GM18858 (cell line): ENCODE measurements at regions not wholly inside any gene's neighbourhood (a gene's known extent, or its start where the extent isn't known, plus 50 kb on each side); places are given as distances from the start of the nearest gene placed in this dataset.

Experiments used
- ATAC-seq: cut with Tn5 transposase; IDR thresholded peaks from one replicate; pipeline ENCODE4 v1.9.1; 2021; ENCODE audit not compliant: unreplicated experiment

- ATAC-seq = no peak
These were observed 141.5 kb upstream of the PDE10A start for GRCh38 chr6:165804331-165805066.

- no peak for ATAC-seq
These were observed 137.3 kb upstream of the PDE10A start for GRCh38 chr6:165800337-165800736.

GRCh38 chr6:165799391-165800153 lies 136.5 kb upstream of the PDE10A start:
- ATAC-seq = no peak

GRCh38 chr6:165798991-165799390 lies 135.9 kb upstream of the PDE10A start:
- ATAC-seq = no peak

- no peak for ATAC-seq
These were observed 131.1 kb upstream of the PDE10A start for GRCh38 chr6:165794179-165794601.

- ATAC-seq = no peak
These were observed 130.3 kb upstream of the PDE10A start for GRCh38 chr6:165793287-165793825.

GRCh38 chr6:165791876-165792437 lies 128.9 kb upstream of the PDE10A start:
- ATAC-seq = no peak

GRCh38 chr6:165791306-165791705 lies 128.3 kb upstream of the PDE10A start:
- no peak for ATAC-seq

- no peak for ATAC-seq
These were observed 119.8 kb upstream of the PDE10A start for GRCh38 chr6:165782812-165783211.

- no peak for ATAC-seq
These were observed 119.1 kb upstream of the PDE10A start for GRCh38 chr6:165782134-165782533.

GRCh38 chr6:165777680-165778079 lies 114.6 kb upstream of the PDE10A start:
- ATAC-seq = no peak

GRCh38 chr6:165776691-165777090 lies 113.7 kb upstream of the PDE10A start:
- no peak for ATAC-seq

GRCh38 chr6:165775721-165776120 lies 112.7 kb upstream of the PDE10A start:
- ATAC-seq = no peak

- ATAC-seq = no peak
These were observed 112.0 kb upstream of the PDE10A start for GRCh38 chr6:165774903-165775601.

GRCh38 chr6:165770397-165771082 lies 107.5 kb upstream of the PDE10A start:
- no peak for ATAC-seq

GRCh38 chr6:165769884-165770283 lies 106.8 kb upstream of the PDE10A start:
- ATAC-seq = no peak

- ATAC-seq = no peak
These were observed 106.4 kb upstream of the PDE10A start for GRCh38 chr6:165769401-165769800.

- no peak for ATAC-seq
These were observed 105.9 kb upstream of the PDE10A start for GRCh38 chr6:165768961-165769360.

GRCh38 chr6:165767228-165767627 lies 104.2 kb upstream of the PDE10A start:
- no peak for ATAC-seq

GRCh38 chr6:165766457-165766856 lies 103.4 kb upstream of the PDE10A start:
- no peak for ATAC-seq

GRCh38 chr6:165766026-165766425 lies 103.0 kb upstream of the PDE10A start:
- no peak for ATAC-seq
